ENCODE measurements at regions not wholly inside any gene's neighbourhood (a gene's known extent, or its start where the extent isn't known, plus 50 kb on each side); places are given as distances from the start of the nearest gene placed in this dataset.

DNA sequence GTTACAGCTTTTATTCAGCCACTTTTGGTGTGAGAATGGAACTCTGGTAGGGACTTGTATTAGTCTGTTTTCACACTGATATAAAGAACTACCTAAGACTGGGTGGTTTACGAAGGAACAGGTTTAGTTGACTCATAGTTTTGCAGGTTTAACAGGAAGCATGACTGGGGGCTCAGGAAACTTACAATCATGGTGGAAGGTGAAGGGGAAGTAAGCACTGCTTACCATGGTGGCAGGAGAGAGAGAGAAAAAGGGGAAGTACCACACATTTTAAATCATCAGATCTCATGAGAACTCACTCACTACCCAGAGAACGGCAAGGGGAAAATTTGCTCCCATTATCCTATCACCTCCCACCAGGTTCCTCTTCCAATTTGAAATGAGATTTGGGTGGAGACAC is 942.2 kb downstream of the PCDH17 start:
- 50 to 81% methylated on average over 2 of the region's 2 CpGs for WGBS, 2 donors
- Histone ChIP-seq H3K36me3 (no peaks in the 10 kb centered on the region), H3K27ac (no peak overlapping the region), H3K27me3 (no peaks in the 10 kb centered on the region), H3K9me3 (peaks cover 0 to 7% (median 2%) of the 10 kb centered on the region in 4 donors), H3K4me1 (no peaks in the 10 kb centered on the region), H3K4me3 (no peak overlapping the region)
- intact Hi-C loops (cut with DNase I), result no loop called here
- DNase-seq, result no peak
- TF ChIP-seq POLR2AphosphoS5 (IDR thresholded peaks at IDR 0.05) (no peak), EP300 (IDR thresholded peaks at IDR 0.05) (no peak), POLR2A (IDR thresholded peaks at IDR 0.05) (no peak)
- TF ChIP-seq, protein P1, sequence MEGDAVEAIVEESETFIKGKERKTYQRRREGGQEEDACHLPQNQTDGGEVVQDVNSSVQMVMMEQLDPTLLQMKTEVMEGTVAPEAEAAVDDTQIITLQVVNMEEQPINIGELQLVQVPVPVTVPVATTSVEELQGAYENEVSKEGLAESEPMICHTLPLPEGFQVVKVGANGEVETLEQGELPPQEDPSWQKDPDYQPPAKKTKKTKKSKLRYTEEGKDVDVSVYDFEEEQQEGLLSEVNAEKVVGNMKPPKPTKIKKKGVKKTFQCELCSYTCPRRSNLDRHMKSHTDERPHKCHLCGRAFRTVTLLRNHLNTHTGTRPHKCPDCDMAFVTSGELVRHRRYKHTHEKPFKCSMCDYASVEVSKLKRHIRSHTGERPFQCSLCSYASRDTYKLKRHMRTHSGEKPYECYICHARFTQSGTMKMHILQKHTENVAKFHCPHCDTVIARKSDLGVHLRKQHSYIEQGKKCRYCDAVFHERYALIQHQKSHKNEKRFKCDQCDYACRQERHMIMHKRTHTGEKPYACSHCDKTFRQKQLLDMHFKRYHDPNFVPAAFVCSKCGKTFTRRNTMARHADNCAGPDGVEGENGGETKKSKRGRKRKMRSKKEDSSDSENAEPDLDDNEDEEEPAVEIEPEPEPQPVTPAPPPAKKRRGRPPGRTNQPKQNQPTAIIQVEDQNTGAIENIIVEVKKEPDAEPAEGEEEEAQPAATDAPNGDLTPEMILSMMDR (IDR thresholded peaks at IDR 0.05), result no peak

DNA sequence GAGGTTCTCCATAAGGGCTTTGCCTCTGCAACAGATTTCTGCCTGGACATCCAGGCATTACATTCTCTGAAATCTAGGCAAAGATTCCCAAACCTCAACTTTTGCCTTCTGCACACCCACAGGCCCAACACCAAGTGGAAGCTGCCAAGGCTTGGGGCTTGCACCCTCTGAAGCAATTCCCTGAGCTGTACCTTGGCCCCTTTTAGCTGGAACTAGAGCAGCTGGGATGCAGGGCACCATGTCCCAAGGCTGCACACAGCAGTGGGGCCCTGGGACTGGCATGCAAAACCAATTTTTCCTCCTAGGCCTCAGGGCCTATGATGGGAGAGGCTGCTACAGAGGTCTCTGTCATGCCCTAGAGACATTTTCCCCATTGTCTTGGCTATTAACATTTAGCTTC is 943.2 kb downstream of the PCDH17 start:
- H3K36me3 ChIP-seq, result no peaks in the 10 kb centered on the region
- no peak for DNase-seq
- no peaks in the 10 kb centered on the region for H3K4me1 ChIP-seq
- no peak overlapping the region for H3K4me3 ChIP-seq
- peaks cover 0 to 7% (median 2%) of the 10 kb centered on the region in 4 donors for H3K9me3 ChIP-seq
- H3K27ac ChIP-seq, result no peak overlapping the region
- intact Hi-C loops (cut with DNase I), result no loop called here
- TF ChIP-seq POLR2A (IDR thresholded peaks at IDR 0.05) (no peak), POLR2AphosphoS5 (IDR thresholded peaks at IDR 0.05) (no peak)
- TF ChIP-seq, protein P1 (IDR thresholded peaks at IDR 0.05), result no peak
- H3K27me3 ChIP-seq, result no peaks in the 10 kb centered on the region

DNA sequence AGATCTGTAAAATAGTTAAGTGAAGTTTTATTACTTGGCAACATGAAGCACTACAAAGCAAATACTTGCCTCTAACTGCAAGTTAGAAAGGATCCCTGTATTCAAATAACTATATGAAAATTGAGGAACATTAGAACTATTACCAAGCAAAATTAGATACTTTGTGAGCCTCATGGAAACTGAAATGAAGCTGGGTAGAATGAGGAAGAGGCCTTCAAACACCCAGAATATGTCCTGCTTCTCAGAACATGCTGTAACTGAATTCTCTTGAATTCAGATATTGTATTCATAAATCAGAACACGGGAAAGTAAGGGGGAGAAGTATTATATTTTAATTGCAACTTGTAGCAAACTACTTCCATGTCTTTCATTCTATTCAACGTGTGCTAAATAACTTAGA is 947.9 kb downstream of the PCDH17 start:
- H3K9me3 ChIP-seq, result peaks cover 0 to 7% (median 2%) of the 10 kb centered on the region in 4 donors
- no peak overlapping the region for H3K27ac ChIP-seq
- whole genome bisulfite sequencing, 2 donors, result 76 to 82% methylated on average over 2 of the region's 2 CpGs
- no peaks in the 10 kb centered on the region for H3K27me3 ChIP-seq
- TF ChIP-seq POLR2AphosphoS5 (IDR thresholded peaks at IDR 0.05), result no peak
- TF ChIP-seq, protein P1 (IDR thresholded peaks at IDR 0.05), result no peak
- no peak for TF ChIP-seq EP300 (IDR thresholded peaks at IDR 0.05)
- TF ChIP-seq POLR2A (IDR thresholded peaks at IDR 0.05), result no peak
- no peak for DNase-seq
- intact Hi-C loops (cut with DNase I), result no loop called here
- no peaks in the 10 kb centered on the region for H3K4me1 ChIP-seq
- no peaks in the 10 kb centered on the region for H3K36me3 ChIP-seq
- no peak overlapping the region for H3K4me3 ChIP-seq

DNA sequence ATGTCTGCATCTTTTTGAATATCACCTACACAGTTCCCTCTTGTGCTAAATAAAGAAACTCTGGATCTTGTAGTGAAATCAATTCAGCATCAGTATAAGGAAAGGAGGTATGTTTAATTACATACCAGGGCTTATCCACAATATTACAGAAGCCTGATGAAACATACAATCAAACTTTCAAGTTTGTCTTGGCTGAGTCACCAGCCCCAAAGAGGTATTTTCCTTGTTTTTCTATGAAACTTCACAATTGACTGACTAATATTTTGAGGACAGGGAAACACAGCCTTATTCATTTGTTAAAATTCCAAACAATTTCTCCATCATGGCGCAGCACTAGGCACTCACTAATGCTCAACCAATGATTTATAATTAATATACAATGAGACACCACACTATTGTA is 952.4 kb downstream of the PCDH17 start:
- no peaks in the 10 kb centered on the region for H3K4me1 ChIP-seq
- H3K27ac ChIP-seq, result no peak overlapping the region
- no peaks in the 10 kb centered on the region for H3K9me3 ChIP-seq
- H3K4me3 ChIP-seq, result no peak overlapping the region
- no peak for DNase-seq
- H3K36me3 ChIP-seq, result no peaks in the 10 kb centered on the region
- intact Hi-C loops (cut with DNase I), result no loop called here
- WGBS, 2 donors, result 95 to 99% methylated on average over 1 of the region's 1 CpG
- H3K27me3 ChIP-seq, result no peaks in the 10 kb centered on the region
- TF ChIP-seq POLR2A (IDR thresholded peaks at IDR 0.05) (no peak), EP300 (IDR thresholded peaks at IDR 0.05) (no peak), POLR2AphosphoS5 (IDR thresholded peaks at IDR 0.05) (no peak)
- TF ChIP-seq, protein P1 (IDR thresholded peaks at IDR 0.05), result no peak

DNA sequence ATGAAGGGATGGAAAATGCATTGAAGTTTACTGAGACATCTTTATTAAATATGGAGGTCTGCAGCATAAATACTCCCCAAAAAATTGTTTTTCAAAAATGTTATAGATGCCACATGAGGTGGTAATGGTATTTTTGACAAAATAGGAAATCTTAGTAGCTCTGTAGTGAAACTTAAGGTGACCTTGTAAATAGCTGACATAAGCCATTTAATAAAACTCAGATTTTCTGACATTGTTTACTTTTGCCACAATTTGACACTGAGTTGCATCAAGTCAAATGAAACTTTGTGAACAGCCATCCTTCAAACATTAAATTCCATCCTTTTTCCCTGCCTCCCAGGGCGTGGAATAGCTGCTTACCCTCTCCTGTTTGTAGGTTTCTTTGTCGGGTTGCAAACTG is 953.1 kb downstream of the PCDH17 start:
- H3K27me3 ChIP-seq, result no peaks in the 10 kb centered on the region
- H3K4me1 ChIP-seq, result no peaks in the 10 kb centered on the region
- intact Hi-C loops (cut with DNase I), result no loop called here
- H3K4me3 ChIP-seq, result no peak overlapping the region
- no peaks in the 10 kb centered on the region for H3K36me3 ChIP-seq
- no peak overlapping the region for H3K27ac ChIP-seq
- no peak for DNase-seq
- TF ChIP-seq, protein P1 (IDR thresholded peaks at IDR 0.05), result no peak
- no peak for TF ChIP-seq POLR2A (IDR thresholded peaks at IDR 0.05)
- TF ChIP-seq EP300 (IDR thresholded peaks at IDR 0.05), result no peak
- no peak for TF ChIP-seq POLR2AphosphoS5 (IDR thresholded peaks at IDR 0.05)
- 58 to 79% methylated on average over 2 of the region's 2 CpGs for WGBS, 2 donors
- H3K9me3 ChIP-seq, result no peaks in the 10 kb centered on the region

All from sigmoid colon (tissue), 6 donors.